Natural killer cell (primary cell): ENCODE measurements at regions not wholly inside any gene's neighbourhood (a gene's known extent, or its start where the extent isn't known, plus 50 kb on each side); places are given as distances from the start of the nearest gene placed in this dataset.

ENCODE experiments used
- ATAC-seq, 3 donors: fragments of 150-1000 bp in 2 of 3; fragments of 200-7000 bp in 1 of 3; cut with Tn5 transposase; 1 replicate in 1 of 3; 2 replicates in 2 of 3; pipeline ENCODE4 v1.10.0; 2021; ENCODE audit warnings: mild to moderate bottlenecking in 2 of 3, moderate library complexity in 2 of 3
- DNase-seq, 2 donors: peaks; one replicate each; pipeline versions ENCODE4 v3.0.0 to v3.0.0-alpha.2; 2013 to 2021; ENCODE audit warnings: mixed read lengths in 1 of 2
- H3K27ac ChIP-seq: one replicate; pipeline ENCODE4 v1.5.1; 2013; ENCODE audit warnings: mild to moderate bottlenecking, low read length
- H3K27me3 ChIP-seq: one replicate; pipeline ENCODE4 v1.6.1; 2013; ENCODE audit warnings: low read length; ENCODE audit not compliant: control insufficient read depth, insufficient read depth
- H3K36me3 ChIP-seq: one replicate; pipeline ENCODE4 v1.6.1; 2013; ENCODE audit warnings: low read length; ENCODE audit not compliant: control insufficient read depth, insufficient read depth
- H3K4me1 ChIP-seq: one replicate; pipeline ENCODE4 v1.6.1; 2013; ENCODE audit warnings: low read length; ENCODE audit not compliant: control insufficient read depth, insufficient read depth
- H3K4me3 ChIP-seq: one replicate; pipeline ENCODE4 v1.5.1; 2013; ENCODE audit warnings: low read length
- H3K9me3 ChIP-seq: one replicate; pipeline ENCODE4 v1.6.1; 2013; ENCODE audit warnings: low read length; ENCODE audit not compliant: control insufficient read depth, insufficient read depth
- H3K27ac Mint-ChIP-seq, 2 donors: one replicate each; pipeline ENCODE4 v1.8.0; 2022; ENCODE audit warnings: mild to moderate bottlenecking in 2 of 2, mixed read lengths in 2 of 2, moderate library complexity in 1 of 2
- H3K27me3 Mint-ChIP-seq, 2 donors: one replicate each; pipeline ENCODE4 v1.8.0; 2022; ENCODE audit warnings: low read depth in 2 of 2, mixed read lengths in 2 of 2
- H3K36me3 Mint-ChIP-seq: one replicate; pipeline ENCODE4 v1.8.0; 2022; ENCODE audit warnings: mixed read lengths
- H3K4me1 Mint-ChIP-seq, 2 donors: one replicate each; pipeline ENCODE4 v1.8.0; 2022; ENCODE audit warnings: mixed read lengths in 2 of 2
- H3K4me3 Mint-ChIP-seq: one replicate; pipeline ENCODE4 v1.8.0; 2022; ENCODE audit warnings: mild to moderate bottlenecking, moderate library complexity, mixed read lengths
- H3K9me3 Mint-ChIP-seq, 2 donors: one replicate each; pipeline ENCODE4 v1.8.0; 2022; ENCODE audit warnings: mixed read lengths in 2 of 2
- WGBS: methylation state at CpG from one replicate; pipeline ENCODE4 v1.1.7; 2013; ENCODE audit warnings: missing lambda C conversion rate; ENCODE audit not compliant: insufficient coverage; 5-methylcytosine and 5-hydroxymethylcytosine counted together
- intact Hi-C: fragments of 100-400 bp; cut with micrococcal nuclease; formaldehyde crosslinking; loops from one replicate; pipeline ENCODE4 v1.14.2; 2022
- TF ChIP-seq, protein P1 (sequence below): fragments of 200-600 bp; IDR thresholded peaks from one replicate; pipeline ENCODE4 v1.8.0; 2022; ENCODE audit warnings: antibody characterized with exemption

DNA sequence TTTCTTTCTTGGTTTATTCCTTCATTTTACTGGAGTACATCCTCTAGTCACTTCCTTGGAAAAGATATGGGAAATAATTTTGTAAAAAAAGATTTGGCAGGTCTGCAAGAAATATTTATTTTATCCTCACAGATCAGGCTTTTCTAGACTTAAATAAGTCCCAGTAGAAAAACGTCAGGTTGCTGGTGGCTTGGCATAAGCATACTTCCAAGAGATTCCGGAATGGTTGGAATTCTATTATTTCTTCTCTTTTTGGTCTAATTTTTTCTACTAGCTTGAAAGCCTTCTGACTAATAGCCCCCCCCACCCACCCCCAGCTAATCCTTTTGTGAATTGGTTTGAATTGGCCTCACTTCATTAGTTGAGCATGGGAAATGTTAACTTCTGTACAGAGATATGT, 147.6 kb downstream of the ZIC5 start:
- no peaks in the 10 kb centered on the region for H3K36me3 ChIP-seq
- TF ChIP-seq, protein P1, sequence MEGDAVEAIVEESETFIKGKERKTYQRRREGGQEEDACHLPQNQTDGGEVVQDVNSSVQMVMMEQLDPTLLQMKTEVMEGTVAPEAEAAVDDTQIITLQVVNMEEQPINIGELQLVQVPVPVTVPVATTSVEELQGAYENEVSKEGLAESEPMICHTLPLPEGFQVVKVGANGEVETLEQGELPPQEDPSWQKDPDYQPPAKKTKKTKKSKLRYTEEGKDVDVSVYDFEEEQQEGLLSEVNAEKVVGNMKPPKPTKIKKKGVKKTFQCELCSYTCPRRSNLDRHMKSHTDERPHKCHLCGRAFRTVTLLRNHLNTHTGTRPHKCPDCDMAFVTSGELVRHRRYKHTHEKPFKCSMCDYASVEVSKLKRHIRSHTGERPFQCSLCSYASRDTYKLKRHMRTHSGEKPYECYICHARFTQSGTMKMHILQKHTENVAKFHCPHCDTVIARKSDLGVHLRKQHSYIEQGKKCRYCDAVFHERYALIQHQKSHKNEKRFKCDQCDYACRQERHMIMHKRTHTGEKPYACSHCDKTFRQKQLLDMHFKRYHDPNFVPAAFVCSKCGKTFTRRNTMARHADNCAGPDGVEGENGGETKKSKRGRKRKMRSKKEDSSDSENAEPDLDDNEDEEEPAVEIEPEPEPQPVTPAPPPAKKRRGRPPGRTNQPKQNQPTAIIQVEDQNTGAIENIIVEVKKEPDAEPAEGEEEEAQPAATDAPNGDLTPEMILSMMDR = no peak
- Mint-ChIP-seq H3K4me3 (no peak overlapping the region), H3K9me3 (no peaks in the 10 kb centered on the region), H3K4me1 (peaks cover 0 to 4% of the 10 kb centered on the region in 2 donors), H3K36me3 (no peaks in the 10 kb centered on the region), H3K27me3 (peaks cover 0 to 2% of the 10 kb centered on the region in 2 donors), H3K27ac (no peak overlapping the region)
- ATAC-seq (no peak), DNase-seq (no peak)
- intact Hi-C loops = no loop called here
- no peak overlapping the region for H3K4me3 ChIP-seq
- 94% methylated on average over 2 of the region's 2 CpGs for WGBS
- H3K27ac ChIP-seq = no peak overlapping the region
- no peaks in the 10 kb centered on the region for H3K9me3 ChIP-seq
- H3K4me1 ChIP-seq = no peaks in the 10 kb centered on the region
- no peaks in the 10 kb centered on the region for H3K27me3 ChIP-seq

DNA sequence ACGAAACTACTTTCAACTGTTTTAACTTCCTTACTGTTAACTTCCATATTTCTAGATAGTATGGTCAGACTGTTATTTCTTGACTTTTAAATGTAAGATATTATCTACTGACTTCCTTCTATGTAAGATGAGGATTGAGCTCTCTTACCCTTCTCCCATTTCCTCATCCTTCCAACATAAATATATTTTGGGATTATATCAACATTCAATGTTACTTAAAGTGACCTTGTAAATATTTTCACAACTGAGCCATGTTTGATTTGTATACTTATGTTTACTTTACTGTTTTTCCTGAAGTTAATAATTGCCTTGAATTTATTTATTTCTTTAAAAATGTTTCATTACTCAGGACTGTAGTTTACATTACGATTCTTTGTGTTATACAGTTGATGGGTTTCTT, 148.7 kb downstream of the ZIC5 start:
- Histone ChIP-seq H3K27me3 (no peaks in the 10 kb centered on the region), H3K4me1 (peaks cover 2% of the 10 kb centered on the region), H3K4me3 (no peak overlapping the region), H3K36me3 (no peaks in the 10 kb centered on the region), H3K27ac (no peak overlapping the region), H3K9me3 (no peaks in the 10 kb centered on the region)
- Mint-ChIP-seq H3K9me3 (no peaks in the 10 kb centered on the region), H3K4me1 (peaks cover 11 to 15% of the 10 kb centered on the region in 2 donors), H3K36me3 (no peaks in the 10 kb centered on the region), H3K27ac (no peak overlapping the region), H3K27me3 (peaks cover 0 to 2% of the 10 kb centered on the region in 2 donors), H3K4me3 (no peak overlapping the region)
- DNase-seq = no peak
- no CpG with 5 or more reads among the region's 2 CpGs for WGBS
- intact Hi-C loops = no loop called here
- ATAC-seq = no peak
- TF ChIP-seq, protein P1 = no peak

DNA sequence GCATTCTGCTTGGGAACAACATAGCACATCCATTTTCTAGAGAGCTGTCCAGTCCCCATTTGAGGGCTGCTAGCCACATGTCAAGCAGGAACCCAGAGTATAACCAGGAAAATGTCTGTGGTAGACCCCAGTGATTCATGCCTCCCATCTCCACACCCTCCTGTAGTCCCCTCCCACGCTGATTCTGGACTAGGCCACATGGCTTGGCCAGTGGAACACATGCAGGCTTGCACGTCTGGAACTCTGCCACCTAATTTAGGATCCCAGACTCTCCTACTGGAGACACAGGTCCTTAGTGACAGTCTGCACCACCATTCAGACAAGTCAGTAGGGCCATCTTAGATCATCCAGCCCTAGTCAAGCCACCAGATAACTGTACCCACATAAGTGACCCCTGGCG, 149.8 kb downstream of the ZIC5 start:
- H3K27me3 Mint-ChIP-seq = peaks cover 0 to 2% of the 10 kb centered on the region in 2 donors
- H3K36me3 ChIP-seq = no peaks in the 10 kb centered on the region
- H3K4me3 ChIP-seq = no peak overlapping the region
- H3K27ac ChIP-seq = no peak overlapping the region
- H3K9me3 Mint-ChIP-seq = no peaks in the 10 kb centered on the region
- H3K27ac Mint-ChIP-seq = no peak overlapping the region
- no peaks in the 10 kb centered on the region for H3K9me3 ChIP-seq
- 91% methylated on average over 2 of the region's 3 CpGs for WGBS
- no peaks in the 10 kb centered on the region for H3K27me3 ChIP-seq
- no peak overlapping the region for H3K4me3 Mint-ChIP-seq
- TF ChIP-seq, protein P1 = no peak
- DNase-seq (no peak), ATAC-seq (no peak)
- H3K4me1 Mint-ChIP-seq = peaks cover 20 to 25% of the 10 kb centered on the region in 2 donors
- intact Hi-C loops = no loop called here
- peaks cover 10% of the 10 kb centered on the region for H3K4me1 ChIP-seq
- H3K36me3 Mint-ChIP-seq = no peaks in the 10 kb centered on the region

DNA sequence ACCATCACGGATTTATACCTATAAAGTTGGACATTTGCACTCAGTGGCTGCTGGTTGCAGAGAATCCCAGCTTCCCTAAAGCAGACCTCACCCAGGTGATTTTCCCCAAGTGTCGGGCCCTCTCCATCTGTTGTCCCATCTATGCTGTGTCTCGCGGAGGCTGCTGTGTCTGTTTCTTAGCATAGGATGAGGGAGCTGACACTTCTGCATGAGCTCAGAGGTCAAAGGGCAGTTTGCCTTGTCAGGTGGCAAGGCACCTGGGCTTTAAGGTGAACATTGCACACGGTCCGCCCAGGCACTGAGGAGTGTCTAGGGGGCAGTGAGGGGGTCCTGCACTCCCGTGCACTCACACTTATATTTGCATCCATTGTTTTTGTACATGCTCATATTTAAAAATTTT, 151.6 kb downstream of the ZIC5 start:
- Mint-ChIP-seq H3K36me3 (no peaks in the 10 kb centered on the region), H3K27ac (no peak overlapping the region), H3K9me3 (no peaks in the 10 kb centered on the region), H3K4me3 (no peak overlapping the region), H3K4me1 (peaks cover 22 to 30% of the 10 kb centered on the region in 2 donors), H3K27me3 (peaks cover 0 to 2% of the 10 kb centered on the region in 2 donors)
- intact Hi-C loops = no loop called here
- no peak for ATAC-seq
- no peaks in the 10 kb centered on the region for H3K36me3 ChIP-seq
- WGBS = 97% methylated on average over 7 of the region's 7 CpGs
- H3K27me3 ChIP-seq = no peaks in the 10 kb centered on the region
- no peak overlapping the region for H3K4me3 ChIP-seq
- H3K9me3 ChIP-seq = no peaks in the 10 kb centered on the region
- TF ChIP-seq, protein P1 = no peak
- peaks cover 10% of the 10 kb centered on the region for H3K4me1 ChIP-seq
- no peak overlapping the region for H3K27ac ChIP-seq
- no peak for DNase-seq
